NCI-H2227 treated with DMSO at 0.1 percent for 48 hours (cell line): ENCODE measurements at regions not wholly inside any gene's neighbourhood (a gene's known extent, or its start where the extent isn't known, plus 50 kb on each side); places are given as distances from the start of the nearest gene placed in this dataset.

Experiments used
- DNase-seq: peaks from one replicate; lab custom pipeline; 2025; lab: John Stamatoyannopoulos, UW

GRCh38 chr5:165920655-165921054, 2370.8 kb upstream of the WWC1 start:
- DNase-seq: no peak

GRCh38 chr5:165928971-165929370, 2362.5 kb upstream of the WWC1 start:
- no peak for DNase-seq

DNA sequence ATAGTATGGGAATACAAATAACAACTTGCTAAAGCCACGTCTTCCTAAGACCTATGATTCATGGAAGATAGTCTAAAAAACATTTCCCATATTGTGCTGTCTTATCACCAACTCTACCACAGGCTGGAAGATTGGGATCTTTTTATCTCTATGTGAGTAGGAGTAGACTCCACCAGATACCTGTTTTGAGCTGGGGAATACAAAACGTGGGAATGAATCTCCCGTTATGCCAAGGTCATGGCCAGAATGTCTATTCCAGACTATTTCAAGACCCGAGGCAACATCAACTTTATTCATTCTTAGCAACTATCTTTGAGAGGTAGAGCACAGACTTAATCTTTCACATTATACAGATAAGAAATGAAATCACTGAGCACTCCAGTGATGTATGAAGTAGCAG, 2350.9 kb upstream of the WWC1 start:
- DNase-seq: no peak

- DNase-seq: no peak
Measured at GRCh38 chr5:165956854-165957253, 2334.6 kb upstream of the WWC1 start.

GRCh38 chr5:165981671-165982070, 2309.8 kb upstream of the WWC1 start:
- no peak for DNase-seq

DNA sequence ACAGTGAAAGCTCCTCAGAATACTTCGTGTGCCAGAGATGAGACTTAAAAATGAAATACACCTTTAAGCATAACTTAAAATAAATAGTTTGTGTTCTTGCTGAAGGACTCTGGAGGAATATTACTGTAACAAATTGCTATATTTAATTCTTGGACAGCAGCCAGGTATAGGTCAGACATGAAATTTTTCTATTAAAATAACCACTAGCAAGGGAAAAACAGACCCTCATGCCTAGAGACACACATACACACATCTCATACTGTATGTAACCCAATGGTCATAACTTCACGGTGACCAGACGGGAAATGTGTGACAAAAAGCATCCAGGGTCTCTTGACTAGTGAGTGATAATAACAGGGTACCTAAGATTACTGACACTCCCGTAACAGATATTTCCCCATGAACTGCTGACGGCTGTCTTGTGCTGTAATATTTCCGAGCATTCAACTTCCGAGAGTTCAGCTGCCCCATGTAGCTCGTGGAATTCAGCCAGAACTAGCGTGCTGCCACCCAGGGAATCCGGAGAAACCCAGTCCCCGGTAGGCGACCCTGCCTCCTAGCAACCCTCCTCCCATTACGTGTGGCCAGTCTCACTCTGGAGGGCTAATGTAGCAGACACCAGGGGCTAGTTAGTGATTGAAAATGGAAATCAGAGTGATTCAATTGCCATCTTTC, 2295.1 kb upstream of the WWC1 start:
- no peak for DNase-seq

DNA sequence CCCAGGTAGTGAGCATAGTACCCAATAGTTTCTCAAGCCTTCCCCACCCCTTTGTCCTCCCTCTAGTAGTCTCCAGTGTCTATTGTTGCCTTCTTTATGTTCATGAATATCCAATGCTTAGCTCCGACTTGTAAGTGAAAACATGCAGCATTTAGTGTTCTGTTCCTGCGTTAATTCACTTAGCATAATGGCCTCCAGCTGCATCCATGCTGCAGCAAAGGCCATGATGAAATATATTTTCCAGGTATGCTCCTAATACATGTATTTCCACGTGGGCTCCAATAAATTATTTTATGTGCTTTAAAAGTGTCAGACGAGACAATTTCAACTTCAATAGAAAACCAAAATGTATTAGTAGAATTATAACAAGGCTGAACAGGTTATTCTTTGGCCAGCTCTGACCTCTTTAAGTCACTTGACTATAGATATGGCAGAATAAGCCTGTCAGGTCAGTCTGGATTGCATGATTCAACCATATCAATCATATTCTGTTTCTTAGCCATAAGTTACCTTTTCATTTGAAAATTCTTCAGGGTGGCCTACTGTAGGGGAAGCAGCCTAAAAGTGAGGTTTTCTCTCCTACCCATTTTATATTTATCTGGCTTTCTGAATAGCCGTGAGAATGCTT, 2291.6 kb upstream of the WWC1 start:
- no peak for DNase-seq

DNA sequence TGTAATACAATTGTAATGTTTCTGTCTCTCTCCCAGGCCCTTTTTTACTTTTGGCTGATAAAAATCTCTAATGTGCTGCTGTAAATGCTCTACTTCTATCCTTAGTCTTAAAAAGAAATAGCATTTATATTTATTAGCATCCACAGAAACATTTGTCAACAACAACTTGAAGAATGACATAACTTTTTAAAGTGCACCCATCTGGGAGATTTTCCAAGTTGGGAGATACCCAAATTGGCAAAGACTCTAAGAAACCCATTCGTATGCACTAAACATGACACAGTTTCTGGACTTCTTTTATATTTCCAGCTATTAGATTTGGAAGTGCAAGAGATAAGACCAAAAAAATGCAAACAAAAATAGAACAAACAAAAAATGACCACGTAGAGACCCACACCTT, 2287.4 kb upstream of the WWC1 start:
- no peak for DNase-seq

- DNase-seq: no peak
Measured at GRCh38 chr5:166013415-166013814, 2278.0 kb upstream of the WWC1 start.

DNA sequence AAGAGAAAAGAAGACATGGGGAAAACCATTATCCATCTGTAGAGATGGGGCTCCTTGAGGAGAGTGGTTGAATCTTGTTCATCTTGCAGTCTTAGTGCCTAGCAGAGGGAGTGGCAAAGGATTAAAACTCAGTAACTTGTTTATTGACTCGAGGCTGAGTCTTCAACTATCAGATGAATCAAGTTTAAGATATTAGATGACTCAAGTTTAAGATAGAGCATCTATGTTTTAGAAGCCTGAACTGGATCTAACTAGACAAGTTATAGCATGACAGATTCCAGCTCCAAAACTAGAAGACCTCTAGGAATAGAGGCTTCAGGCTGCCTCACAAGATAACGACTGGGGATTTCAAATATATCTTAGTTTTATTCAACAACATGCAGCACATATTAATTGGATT, 2277.2 kb upstream of the WWC1 start:
- DNase-seq: no peak

DNA sequence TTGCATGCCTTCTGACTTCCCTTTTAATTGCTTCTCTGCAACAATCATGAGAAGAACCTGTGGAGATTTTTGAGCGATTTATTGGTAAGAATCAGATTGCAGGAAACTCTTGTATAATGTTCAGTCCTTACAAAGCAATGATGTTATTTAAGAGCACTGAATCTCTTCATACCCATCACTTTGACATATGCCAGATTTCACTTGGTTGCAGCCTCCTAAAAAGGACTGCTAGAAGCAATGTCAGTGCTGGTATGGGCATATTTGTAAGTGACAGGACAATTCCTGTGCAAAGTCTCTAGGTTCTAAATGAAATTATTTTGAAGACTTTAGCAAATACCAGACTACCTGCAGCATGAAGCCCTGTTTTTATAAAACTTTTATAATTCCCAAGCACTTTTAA, 2272.7 kb upstream of the WWC1 start:
- DNase-seq: no peak

DNA sequence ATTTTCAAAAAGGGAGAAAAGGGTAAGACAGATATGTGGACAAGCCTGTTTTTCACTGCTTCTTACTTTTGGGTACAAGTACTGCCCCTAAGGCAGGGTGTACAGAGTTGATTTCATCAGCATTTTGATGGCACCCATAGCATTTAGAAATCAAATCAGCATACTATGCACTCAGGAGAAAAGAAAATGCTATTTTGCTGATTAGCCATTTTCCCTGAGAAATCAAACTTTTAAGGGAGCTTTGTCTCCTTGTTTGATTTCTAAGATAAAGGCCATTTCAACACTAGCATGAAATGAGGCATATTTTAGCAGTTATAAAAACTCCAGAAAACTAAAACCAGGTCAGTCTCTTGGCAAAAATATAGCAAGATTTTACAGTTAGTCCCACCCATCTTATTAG, 2269.4 kb upstream of the WWC1 start:
- DNase-seq: no peak

GRCh38 chr5:166024970-166025369, 2266.5 kb upstream of the WWC1 start:
- DNase-seq: no peak

GRCh38 chr5:166027582-166027981, 2263.9 kb upstream of the WWC1 start:
- no peak for DNase-seq

DNA sequence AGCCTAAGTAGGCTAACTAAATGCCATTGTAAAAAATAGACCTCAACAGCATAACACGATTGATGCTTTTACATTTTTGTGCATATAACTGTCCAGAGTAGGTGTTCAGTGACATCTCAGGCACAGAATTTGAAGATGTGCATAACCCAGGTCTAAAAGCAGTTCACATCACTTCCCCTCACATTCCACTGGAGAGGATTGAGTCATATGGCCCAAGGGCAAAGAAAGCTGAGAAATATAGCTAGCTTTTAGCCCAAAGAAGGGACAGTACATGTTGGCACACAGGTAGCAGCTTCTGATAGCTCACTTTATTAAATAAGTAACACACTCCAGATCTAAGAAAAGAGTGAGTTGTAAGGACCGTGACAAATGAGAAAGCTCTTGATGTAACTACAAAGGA, 2259.5 kb upstream of the WWC1 start:
- DNase-seq: no peak

GRCh38 chr5:166032601-166033000, 2258.8 kb upstream of the WWC1 start:
- no peak for DNase-seq

- no peak for DNase-seq
Measured at GRCh38 chr5:166045961-166046360, 2245.5 kb upstream of the WWC1 start.

DNA sequence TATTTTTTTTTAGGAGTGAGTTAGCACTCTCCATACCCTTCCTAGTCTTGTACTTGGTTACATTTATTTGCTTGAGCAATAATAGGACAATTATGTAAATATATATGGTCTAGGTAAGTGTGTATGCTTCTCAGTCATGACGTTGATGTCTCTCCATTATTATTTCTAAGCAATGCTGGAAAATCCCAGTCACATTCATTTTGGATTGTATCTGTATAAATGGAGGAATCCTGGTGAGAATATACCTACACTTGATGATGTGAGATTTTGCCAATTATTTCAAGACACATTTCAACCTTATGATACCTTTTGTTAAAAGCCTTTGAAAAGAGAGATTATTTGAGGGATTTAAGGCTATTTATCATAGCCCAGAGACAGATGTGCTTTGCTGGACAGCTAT, 2244.5 kb upstream of the WWC1 start:
- no peak for DNase-seq

DNA sequence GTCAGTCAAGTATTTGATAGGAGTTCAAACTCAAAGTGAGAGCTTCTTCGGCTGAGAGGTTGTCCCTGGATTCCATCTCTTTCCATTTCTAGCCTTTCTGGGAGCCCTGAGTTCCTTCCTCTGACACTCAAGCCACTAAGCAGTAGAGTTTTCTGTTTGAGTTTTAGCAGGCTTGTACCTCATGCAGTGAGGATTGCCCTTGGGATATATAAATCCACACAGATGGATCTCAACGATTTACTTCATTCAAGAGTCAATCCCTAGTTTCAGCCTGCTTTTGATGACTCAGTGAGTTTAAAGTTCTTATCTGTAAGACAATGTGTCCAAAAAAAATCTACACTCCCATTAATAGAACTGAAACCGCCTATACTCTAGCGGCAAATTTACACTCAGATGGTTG, 2240.9 kb upstream of the WWC1 start:
- no peak for DNase-seq

GRCh38 chr5:166058660-166059059, 2232.8 kb upstream of the WWC1 start:
- no peak for DNase-seq

- no peak for DNase-seq
Measured at GRCh38 chr5:166062094-166062493, 2229.4 kb upstream of the WWC1 start.

GRCh38 chr5:166062719-166063118, 2228.7 kb upstream of the WWC1 start:
- no peak for DNase-seq

DNA sequence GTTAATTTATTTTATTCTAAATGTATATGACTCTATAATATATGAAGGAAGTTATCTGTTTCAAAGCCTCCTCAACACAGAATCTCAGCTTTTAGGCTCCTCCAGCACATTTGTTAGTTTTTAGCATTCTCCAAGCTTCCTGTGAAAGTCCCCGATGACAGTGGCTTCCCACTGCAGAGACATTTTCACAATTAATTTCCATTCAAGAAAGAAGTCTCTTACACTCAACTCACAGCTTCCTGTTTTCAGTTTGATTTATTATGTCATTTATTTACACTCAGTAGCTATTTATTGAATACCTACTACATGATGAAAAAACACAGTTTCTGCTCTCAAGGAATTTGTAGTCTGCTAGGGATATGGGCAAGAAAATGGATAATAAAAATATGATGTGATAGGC, 2228.2 kb upstream of the WWC1 start:
- no peak for DNase-seq
